Stromal cell of bone marrow (primary cell): ENCODE measurements at regions not wholly inside any gene's neighbourhood (a gene's known extent, or its start where the extent isn't known, plus 50 kb on each side); places are given as distances from the start of the nearest gene placed in this dataset.
"Not testable (repeated sequence)": the region's sequence is repeated elsewhere in the genome, so short reads cannot be mapped to it uniquely, and the experiment has no call there.

Experiments used
- DNase-seq: peaks from one replicate; pipeline ENCODE4 v3.0.0-alpha.2; 2012; ENCODE audit warnings: low read depth

- not testable (repeated sequence) for DNase-seq
Observed at GRCh38 chr4:22630161-22630975, 62.4 kb upstream of the GBA3 start.

GRCh38 chr4:22631167-22631566 is 61.6 kb upstream of the GBA3 start:
- not testable (repeated sequence) for DNase-seq

GRCh38 chr4:22634541-22635181 is 58.1 kb upstream of the GBA3 start:
- DNase-seq = no peak

- not testable (repeated sequence) for DNase-seq
Observed at GRCh38 chr4:22635182-22635549, 57.6 kb upstream of the GBA3 start.

GRCh38 chr4:22635692-22636091 is 57.0 kb upstream of the GBA3 start:
- DNase-seq = no peak

GRCh38 chr4:22637306-22637705 is 55.4 kb upstream of the GBA3 start:
- no peak for DNase-seq
